Stimulated activated CD8-positive, alpha-beta memory T cell treated with anti-CD3 and anti-CD28 coated beads, Interleukin-7, amount 100 ng/mL, for 48 hours (primary cell): ENCODE measurements at regions not wholly inside any gene's neighbourhood (a gene's known extent, or its start where the extent isn't known, plus 50 kb on each side); places are given as distances from the start of the nearest gene placed in this dataset.
"Not testable (repeated sequence)": the region's sequence is repeated elsewhere in the genome, so short reads cannot be mapped to it uniquely, and the experiment has no call there.

Experiments used
- DNase-seq, 2 donors: peaks; one replicate each; pipeline ENCODE4 v3.0.0-alpha.2; 2020; ENCODE audit warnings: low read depth in 1 of 2; ENCODE audit errors: extremely low read depth in 1 of 2

DNA sequence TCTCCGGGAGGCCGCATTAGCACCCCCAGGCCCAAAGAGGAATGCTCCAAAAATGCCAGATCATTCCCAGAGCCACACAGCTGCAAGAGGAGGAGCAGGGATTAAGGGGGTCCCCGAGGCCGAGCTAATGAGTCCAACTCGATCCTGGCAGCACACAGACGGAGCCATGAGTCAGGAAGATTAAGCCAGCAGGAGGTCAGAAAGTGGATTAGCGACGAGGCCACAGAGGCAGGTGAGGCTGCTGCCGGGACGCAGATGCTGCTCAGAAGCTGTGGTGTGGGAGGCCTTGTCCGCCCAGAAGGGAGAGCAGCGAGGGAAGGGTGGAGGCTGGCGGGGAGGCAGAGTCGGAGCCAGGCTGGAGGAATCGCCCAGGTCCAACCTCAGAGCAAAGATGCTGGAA, 120.5 kb downstream of the SHANK2 start:
- DNase-seq: no peak

DNA sequence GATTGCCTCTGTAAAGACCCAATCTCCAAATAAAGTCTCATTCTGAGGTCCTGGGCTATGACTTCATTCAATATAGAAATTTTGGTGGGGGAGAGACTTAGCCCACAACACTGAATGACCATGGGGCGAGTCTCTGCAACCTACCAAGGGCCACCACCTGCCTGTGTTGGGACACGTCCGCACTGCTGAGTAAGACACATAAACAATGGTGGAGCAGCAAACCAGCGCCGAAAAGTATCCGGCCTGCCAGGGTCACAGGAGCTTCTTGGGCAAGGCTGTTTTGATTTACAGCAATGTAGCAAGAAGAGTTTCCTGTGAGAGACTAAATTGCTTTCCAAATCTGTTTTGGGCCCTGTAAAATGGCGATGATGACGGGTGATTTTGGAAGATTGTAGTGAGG, 122.3 kb downstream of the SHANK2 start:
- no peak for DNase-seq

DNA sequence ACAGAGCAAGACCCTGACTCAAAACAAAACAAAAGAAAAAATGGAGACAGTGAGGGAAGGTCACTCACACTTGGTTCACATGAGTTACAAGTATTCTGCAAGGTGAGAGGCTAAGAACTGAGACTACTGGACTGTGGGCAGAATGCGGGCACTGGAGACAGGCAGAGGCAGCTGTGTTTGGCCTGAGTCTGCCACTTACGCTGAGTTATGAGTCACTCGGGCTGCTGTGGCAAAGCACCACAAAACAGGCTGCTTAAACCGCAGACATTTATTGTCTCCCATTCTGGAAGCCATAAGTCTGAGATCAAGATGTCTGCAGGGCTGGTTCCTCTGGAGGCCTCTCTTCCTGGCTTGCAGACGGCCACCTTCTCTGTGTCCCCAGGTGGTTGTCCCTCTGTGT, 122.8 kb downstream of the SHANK2 start:
- DNase-seq: no peak

DNA sequence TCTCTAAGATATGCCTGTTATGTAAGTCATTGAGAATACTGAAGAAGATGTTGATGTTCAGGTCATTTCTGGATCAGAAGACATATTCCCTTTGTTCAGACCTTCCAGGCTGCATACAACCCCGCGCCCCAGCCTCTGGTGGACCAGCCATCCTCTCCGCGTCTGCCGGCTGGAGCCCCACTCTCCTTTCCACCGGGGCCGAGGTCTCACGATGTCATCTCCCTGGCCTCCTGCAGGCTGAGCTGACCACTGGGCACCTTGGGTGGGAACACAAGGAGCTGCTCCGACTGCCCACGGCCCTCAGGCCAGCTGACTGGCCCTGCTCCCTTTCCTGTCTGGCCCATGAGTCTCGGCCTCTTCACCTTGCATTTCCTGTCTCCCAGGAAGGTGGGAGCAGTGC, 124.6 kb downstream of the SHANK2 start:
- no peak for DNase-seq

DNA sequence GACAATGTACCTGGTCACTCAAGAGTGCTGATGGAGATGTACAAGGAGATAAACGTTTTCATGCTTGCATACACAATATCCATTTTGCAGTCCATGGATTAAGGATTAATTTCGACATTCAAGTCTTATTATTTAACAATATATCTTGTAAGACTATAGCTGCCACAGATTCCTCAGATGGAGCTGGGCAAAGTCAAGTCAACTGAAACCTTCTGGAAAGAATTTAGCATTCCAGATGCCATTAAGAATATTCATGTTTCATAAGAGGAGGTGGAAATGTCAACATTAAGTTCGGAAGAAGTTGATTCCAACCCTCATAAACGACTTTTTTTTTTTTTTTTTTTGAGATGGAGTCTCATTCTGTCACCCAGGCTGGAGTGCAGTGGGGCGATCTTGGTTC, 126.0 kb downstream of the SHANK2 start:
- not testable (repeated sequence) for DNase-seq

- no peak for DNase-seq
These were observed 127.2 kb downstream of the SHANK2 start for GRCh38 chr11:71125150-71125549.

- DNase-seq: no peak
These were observed 128.2 kb downstream of the SHANK2 start for GRCh38 chr11:71124127-71124526.

- no peak for DNase-seq
These were observed 131.9 kb downstream of the SHANK2 start for GRCh38 chr11:71120471-71120896.

DNA sequence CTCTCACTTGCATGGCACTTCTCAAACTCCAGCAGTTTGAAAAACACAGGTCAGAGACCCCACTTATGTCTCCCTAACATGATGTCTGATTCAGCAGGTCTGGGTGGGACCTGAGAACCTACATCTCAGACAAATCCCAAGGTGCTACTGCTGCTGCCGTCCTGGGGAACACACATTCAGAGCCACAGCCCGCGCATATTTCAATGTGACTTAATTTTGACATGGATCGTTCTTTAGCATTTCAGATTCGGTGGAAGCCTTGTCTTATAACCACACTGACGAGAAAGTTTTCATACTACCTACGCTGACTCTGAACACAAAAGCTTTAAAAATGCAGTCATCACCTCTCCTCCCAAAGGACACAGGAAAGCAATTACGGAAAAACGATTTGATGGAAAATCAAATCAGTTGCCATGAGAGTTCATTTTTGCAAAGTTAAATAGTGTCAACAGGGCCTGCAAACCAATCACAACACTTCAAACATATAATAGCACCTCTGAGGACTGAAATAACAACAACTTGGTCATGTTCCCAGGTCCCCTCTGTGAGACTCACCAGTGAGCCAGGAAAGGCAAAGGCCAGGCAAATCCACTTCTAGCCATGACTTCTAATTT, 132.6 kb downstream of the SHANK2 start:
- DNase-seq: no peak

- no peak for DNase-seq
These were observed 133.6 kb downstream of the SHANK2 start for GRCh38 chr11:71118671-71119250.

DNA sequence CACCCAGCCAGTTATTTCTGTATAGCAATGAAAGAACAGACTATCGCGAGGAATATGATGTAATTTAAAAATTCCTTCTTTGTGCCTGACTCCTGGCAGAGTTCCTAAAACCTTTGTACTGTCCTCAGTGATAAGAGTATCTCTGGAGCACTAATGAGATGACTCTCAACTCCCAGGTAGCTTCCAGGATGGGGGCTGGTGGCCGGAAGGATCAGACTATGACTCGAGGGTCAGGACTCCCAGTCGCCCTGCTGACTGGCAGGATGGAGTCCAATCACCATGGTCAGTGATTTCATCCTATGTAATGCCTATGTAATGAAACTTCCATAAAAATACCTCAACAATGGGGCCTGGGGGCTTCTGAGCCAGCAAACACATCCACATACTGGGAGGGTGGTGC, 135.1 kb downstream of the SHANK2 start:
- no peak for DNase-seq

DNA sequence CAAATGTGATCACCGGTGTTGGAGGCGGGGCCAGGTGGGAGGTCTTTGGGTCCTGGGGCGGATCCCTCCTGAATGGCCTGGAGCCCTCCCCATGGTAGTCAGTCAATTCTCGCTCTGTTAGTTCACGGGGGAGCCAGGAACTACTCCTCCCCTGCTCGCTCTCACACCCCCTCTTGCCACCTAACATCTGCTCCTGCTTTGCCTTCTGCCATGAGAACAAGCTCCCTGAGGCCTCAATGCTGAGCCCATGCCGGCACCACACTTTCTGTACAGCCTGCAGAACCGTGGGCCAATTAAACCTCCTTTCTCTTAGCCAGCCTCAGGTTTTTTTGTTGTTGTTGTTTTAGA, 135.7 kb downstream of the SHANK2 start:
- no peak for DNase-seq

- no peak for DNase-seq
These were observed 136.3 kb downstream of the SHANK2 start for GRCh38 chr11:71115770-71116692.

DNA sequence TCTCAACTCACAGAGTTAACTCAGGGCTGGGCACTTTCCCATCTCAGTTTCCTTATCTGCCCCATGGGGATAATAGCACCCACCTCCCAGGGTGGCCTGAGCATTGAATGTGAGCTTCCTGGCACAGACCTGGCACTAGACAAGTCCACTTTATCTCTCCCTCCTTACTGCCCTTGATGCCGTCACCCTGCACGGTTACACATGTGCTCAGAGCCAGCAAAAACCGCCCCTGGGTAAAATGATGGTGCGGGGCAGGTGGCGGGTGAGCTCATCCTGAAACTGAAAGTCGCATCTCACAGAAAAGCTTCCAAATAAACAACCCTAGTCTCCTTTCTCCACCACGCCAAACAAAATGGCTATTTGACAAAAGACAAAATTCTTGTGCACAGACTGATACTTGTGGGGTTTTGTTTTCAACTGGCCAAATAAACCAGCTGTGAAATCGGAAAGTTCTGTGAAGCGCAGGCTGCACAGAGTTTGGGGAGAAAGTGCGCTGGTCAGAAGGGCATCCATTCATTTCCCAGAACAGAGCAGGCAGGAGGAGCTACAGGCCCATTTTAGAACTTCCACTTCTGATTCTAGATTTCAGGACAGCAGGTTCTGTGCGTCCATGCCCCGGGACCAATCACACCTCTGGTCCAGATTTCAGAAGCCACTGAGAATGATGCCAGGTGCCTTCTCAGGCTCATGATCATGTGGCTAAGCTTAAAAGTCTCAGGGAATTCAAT, 138.1 kb downstream of the SHANK2 start:
- DNase-seq: no peak

DNA sequence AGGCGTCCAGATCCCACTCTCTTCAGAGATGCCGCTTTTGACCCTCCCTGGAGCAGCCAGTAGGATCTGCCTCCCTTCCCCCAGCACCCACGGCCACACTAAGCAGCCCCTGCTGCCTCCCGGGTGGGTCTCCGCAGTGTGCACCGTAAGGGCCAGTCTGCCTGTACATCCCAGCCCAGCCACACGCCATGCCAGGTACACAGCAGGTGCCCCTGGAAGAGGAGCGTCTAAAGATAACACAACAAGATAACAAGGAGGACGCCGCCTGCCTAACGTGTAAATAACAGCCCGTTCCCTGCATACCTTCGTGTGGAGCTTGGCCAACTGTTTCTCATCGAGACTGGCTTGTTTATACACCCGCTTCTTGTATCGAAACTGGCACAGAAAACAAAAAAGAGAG, 139.4 kb downstream of the SHANK2 start:
- DNase-seq: no peak

DNA sequence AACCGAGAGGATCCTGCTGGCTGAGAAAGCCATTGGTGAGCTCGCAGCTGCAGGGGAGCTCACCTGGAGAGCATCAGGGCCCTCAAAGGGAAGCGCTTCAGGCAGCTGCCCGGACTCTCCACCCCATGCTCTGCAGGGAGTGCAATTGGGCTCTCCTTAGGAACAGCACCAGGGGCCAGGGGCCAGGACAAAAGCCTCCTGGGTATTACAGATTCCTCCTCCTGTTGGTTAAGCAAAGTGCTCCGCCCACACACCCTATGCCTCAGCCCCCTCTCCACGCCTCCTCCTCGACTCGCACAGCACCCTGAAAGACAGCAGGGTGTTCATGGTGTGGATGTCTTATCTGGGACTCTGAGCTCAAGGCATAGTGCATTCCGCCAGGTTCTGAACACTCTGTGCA, 139.9 kb downstream of the SHANK2 start:
- DNase-seq: no peak

DNA sequence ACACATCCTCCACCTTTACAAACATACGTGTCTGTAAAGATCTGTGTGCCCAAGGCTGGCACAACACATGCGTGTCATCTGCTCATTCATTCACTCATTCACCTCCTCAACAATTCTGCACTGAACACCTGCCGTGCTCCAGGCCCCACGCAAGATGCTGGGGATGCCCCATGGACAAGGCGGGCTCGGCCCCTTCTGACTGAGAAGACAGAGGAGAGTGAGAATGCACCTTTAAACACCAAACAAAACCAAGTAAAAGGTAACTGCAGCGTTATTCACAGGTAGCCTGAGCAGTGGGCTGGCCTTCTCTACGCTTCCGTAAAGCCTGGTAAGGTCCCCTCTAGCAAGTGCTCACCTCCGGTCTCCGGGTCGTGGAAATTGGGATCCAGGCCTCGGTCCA, 142.8 kb downstream of the SHANK2 start:
- DNase-seq: no peak

DNA sequence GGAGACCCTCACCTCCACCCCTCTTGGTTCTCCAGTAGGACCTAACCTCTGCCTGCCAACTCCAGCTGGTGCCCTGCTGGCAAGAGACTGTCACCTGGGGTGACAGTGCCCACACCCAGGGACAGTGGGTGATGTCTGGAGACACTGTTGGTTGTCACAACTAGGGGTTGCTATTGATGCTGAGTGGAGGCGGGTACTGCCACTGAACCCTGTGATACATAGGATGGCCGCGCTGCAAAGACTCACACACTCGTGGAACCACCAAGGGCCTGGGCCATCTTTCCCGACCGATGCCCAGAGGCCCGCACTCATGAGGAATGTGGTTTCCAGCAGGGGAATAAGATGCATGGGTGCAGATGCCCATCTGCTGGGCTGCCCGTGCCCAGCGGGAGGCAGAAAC, 143.2 kb downstream of the SHANK2 start:
- DNase-seq: no peak

DNA sequence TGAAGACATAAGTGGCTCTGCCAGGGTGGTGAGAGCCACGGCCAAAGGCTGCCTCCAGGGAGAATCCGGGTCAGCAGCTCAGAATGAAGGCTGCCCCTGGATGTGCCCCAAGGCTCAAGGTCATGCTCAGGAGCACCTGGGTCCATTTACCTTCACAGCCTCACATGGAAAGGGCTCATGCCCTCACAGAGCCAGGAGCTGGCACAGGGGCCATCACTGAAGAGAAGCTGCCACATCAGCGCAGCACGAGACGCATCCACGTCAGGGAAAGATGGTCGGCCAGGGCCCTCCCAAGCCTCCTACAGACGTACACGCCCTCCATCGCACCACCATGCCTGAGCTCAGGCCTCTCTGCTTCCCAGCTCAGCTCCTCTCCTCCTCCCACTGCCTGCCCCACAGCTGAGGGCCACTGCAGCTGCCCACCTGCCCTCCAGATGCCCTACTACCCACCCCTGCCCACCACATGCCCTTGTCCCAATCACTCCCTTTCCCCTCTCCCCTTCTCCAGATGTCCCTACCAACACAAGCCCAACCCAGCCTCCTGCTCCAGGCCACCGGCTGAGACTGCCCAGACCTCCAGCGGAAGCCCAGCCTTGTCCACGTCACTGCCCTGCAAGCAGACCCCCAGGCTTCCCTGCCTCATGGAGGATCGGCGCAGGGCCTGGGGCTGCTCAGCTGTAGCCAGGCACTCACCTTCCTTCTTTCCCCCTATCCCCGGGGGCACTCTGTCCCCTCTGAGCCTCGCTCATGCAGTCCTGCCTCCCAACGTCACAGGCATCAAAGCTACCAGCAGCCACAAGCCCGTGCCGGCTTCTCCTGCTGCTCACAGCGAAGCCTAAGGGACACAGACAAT, 144.1 kb downstream of the SHANK2 start:
- DNase-seq: no peak

DNA sequence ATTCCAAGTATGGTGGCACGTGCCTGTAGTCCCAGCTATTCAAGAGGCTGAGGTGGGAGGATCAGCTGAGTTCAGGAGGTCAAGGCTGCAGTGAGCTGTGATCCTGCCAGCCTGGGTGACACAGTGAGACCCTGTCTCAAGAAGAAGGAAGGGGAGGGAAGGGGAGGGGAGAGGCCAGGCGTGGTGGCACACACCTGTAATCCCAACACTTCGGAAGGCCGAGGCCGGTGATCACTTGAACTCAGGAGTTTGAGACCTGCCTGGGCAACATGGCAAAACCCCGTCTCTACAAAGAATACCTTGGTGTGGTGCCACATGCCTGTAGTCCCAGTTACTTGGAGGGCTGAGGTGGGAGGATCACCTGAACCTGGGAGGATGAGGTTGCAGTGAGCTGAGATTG, 145.7 kb downstream of the SHANK2 start:
- no peak for DNase-seq

GRCh38 chr11:71103266-71103665, 149.1 kb downstream of the SHANK2 start:
- DNase-seq: no peak
